Glutamatergic neuron (in vitro differentiated cells): ENCODE measurements at regions not wholly inside any gene's neighbourhood (a gene's known extent, or its start where the extent isn't known, plus 50 kb on each side); places are given as distances from the start of the nearest gene placed in this dataset.
A peak's percentile ranks its signal among the peaks of the same experiment; 100 is the strongest.
"Not testable (repeated sequence)": the region's sequence is repeated elsewhere in the genome, so short reads cannot be mapped to it uniquely, and the experiment has no call there.

Experiments used
- DNase-seq: peaks from one replicate; pipeline ENCODE4 v3.0.0; 2022
- H3K27ac Mint-ChIP-seq: one replicate; pipeline ENCODE4 v1.8.0; 2020; ENCODE audit warnings: mild to moderate bottlenecking, mixed read lengths, inconsistent platforms; ENCODE audit not compliant: unreplicated experiment
- H3K27me3 Mint-ChIP-seq: one replicate; pipeline ENCODE4 v1.8.0; 2020; ENCODE audit warnings: mild to moderate bottlenecking, moderate library complexity, mixed read lengths, inconsistent platforms; ENCODE audit not compliant: unreplicated experiment
- H3K36me3 Mint-ChIP-seq: one replicate; pipeline ENCODE4 v1.8.0; 2020; ENCODE audit warnings: mild to moderate bottlenecking, mixed read lengths, inconsistent platforms; ENCODE audit not compliant: unreplicated experiment
- H3K4me1 Mint-ChIP-seq: one replicate; pipeline ENCODE4 v1.8.0; 2020; ENCODE audit warnings: mild to moderate bottlenecking, low read depth, mixed read lengths, inconsistent platforms; ENCODE audit not compliant: unreplicated experiment
- H3K4me3 Mint-ChIP-seq: one replicate; pipeline ENCODE4 v1.8.0; 2020; ENCODE audit warnings: mild to moderate bottlenecking, mixed read lengths, inconsistent platforms; ENCODE audit not compliant: unreplicated experiment
- H3K9me3 Mint-ChIP-seq: one replicate; pipeline ENCODE4 v1.8.0; 2020; ENCODE audit warnings: mild to moderate bottlenecking, moderate library complexity, mixed read lengths, inconsistent platforms; ENCODE audit not compliant: unreplicated experiment
- CTCF ChIP-seq: fragments of 200-600 bp; sonication (generic); IDR thresholded peaks from one replicate; pipeline ENCODE4 v1.5.0; 2021; ENCODE audit not compliant: partially characterized antibody, unreplicated experiment

GRCh38 chr1:69109277-69109676 is 458.4 kb upstream of the LRRC7 start:
- H3K9me3 Mint-ChIP-seq: no peaks in the 10 kb centered on the region
- H3K4me1 Mint-ChIP-seq: no peaks in the 10 kb centered on the region
- no peak overlapping the region for H3K27ac Mint-ChIP-seq
- H3K4me3 Mint-ChIP-seq: no peak overlapping the region
- no peaks in the 10 kb centered on the region for H3K27me3 Mint-ChIP-seq
- DNase-seq: no peak
- H3K36me3 Mint-ChIP-seq: no peaks in the 10 kb centered on the region
- TF ChIP-seq CTCF: no peak

GRCh38 chr1:69110851-69111250 is 456.9 kb upstream of the LRRC7 start:
- Mint-ChIP-seq H3K4me3 (no peak overlapping the region), H3K36me3 (no peaks in the 10 kb centered on the region), H3K9me3 (no peaks in the 10 kb centered on the region), H3K27me3 (no peaks in the 10 kb centered on the region), H3K4me1 (no peaks in the 10 kb centered on the region), H3K27ac (no peak overlapping the region)
- TF ChIP-seq CTCF: no peak
- no peak for DNase-seq

- not testable (repeated sequence) for H3K27ac Mint-ChIP-seq, DNase-seq, H3K4me1 Mint-ChIP-seq, H3K4me3 Mint-ChIP-seq, H3K36me3 Mint-ChIP-seq, H3K27me3 Mint-ChIP-seq, H3K9me3 Mint-ChIP-seq
These were observed 447.5 kb upstream of the LRRC7 start for GRCh38 chr1:69120126-69120741.

GRCh38 chr1:69120817-69121216 is 446.9 kb upstream of the LRRC7 start:
- Mint-ChIP-seq H3K4me1 (peaks cover 3% of the 10 kb centered on the region), H3K36me3 (peaks cover 3% of the 10 kb centered on the region), H3K27ac (no peak overlapping the region), H3K4me3 (no peak overlapping the region), H3K27me3 (no peaks in the 10 kb centered on the region), H3K9me3 (peaks cover 2% of the 10 kb centered on the region)
- TF ChIP-seq CTCF: no peak
- DNase-seq: no peak

GRCh38 chr1:69121723-69122122 is 446.0 kb upstream of the LRRC7 start:
- TF ChIP-seq CTCF: no peak
- Mint-ChIP-seq H3K4me3 (no peak overlapping the region), H3K9me3 (peaks cover 2% of the 10 kb centered on the region), H3K36me3 (peaks cover 3% of the 10 kb centered on the region), H3K27ac (peak overlapping the region; percentile 48), H3K27me3 (no peaks in the 10 kb centered on the region), H3K4me1 (peaks cover 3% of the 10 kb centered on the region)
- no peak for DNase-seq
